Spleen (tissue), 11 donors: ENCODE measurements at regions not wholly inside any gene's neighbourhood (a gene's known extent, or its start where the extent isn't known, plus 50 kb on each side); places are given as distances from the start of the nearest gene placed in this dataset.
A peak's percentile ranks its signal among the peaks of the same experiment; 100 is the strongest.

Experiments
- DNase-seq: peaks from one replicate; pipeline ENCODE4 v3.0.0-alpha.2; 2020
- H3K27ac ChIP-seq, 8 donors: fragments of 200-600 bp; sonication (generic) in 7 of 8; 1 replicate in 4 of 8; 2 replicates in 4 of 8; pipeline versions ENCODE4 v1.5.0 to v1.8.0; 2016 to 2021; ENCODE audit warnings: inconsistent platforms in 4 of 8, mild to moderate bottlenecking in 4 of 8, moderate library complexity in 1 of 8
- H3K27me3 ChIP-seq, 7 donors: fragments of 200-600 bp; sonication (generic) in 6 of 7; replicated peaks in 1 of 7; 1 replicate in 4 of 7; 2 replicates in 3 of 7; pipeline versions ENCODE4 v1.5.0 to v1.8.0; 2016 to 2021; ENCODE audit warnings: inconsistent platforms in 3 of 7, mild to moderate bottlenecking in 1 of 7
- H3K36me3 ChIP-seq, 6 donors: fragments of 200-600 bp; sonication (generic) in 5 of 6; 1 replicate in 4 of 6; 2 replicates in 2 of 6; pipeline versions ENCODE4 v1.5.0 to v1.8.0; 2016 to 2021; ENCODE audit warnings: inconsistent platforms in 2 of 6
- H3K4me1 ChIP-seq, 6 donors: fragments of 200-600 bp; sonication (generic) in 5 of 6; 1 replicate in 3 of 6; 2 replicates in 3 of 6; pipeline versions ENCODE4 v1.5.0 to v1.8.0; 2016 to 2021; ENCODE audit warnings: inconsistent platforms in 3 of 6
- H3K4me3 ChIP-seq, 8 donors: fragments of 200-600 bp; sonication (generic) in 7 of 8; 1 replicate in 4 of 8; 2 replicates in 4 of 8; pipeline versions ENCODE4 v1.5.0 to v1.8.0; 2016 to 2021; ENCODE audit warnings: inconsistent platforms in 4 of 8, mild to moderate bottlenecking in 4 of 8, moderate library complexity in 2 of 8
- H3K9me3 ChIP-seq, 8 donors: fragments of 200-600 bp; sonication (generic) in 7 of 8; 1 replicate in 4 of 8; 2 replicates in 4 of 8; pipeline versions ENCODE4 v1.5.0 to v1.8.0; 2016 to 2021; ENCODE audit warnings: inconsistent platforms in 4 of 8
- CTCF ChIP-seq, 11 experiments: fragments of 200-600 bp in 7 of 11; fragments of 450-650 bp in 4 of 11; sonication (generic) in 4 of 11; IDR thresholded peaks in 8 of 11; conservative IDR thresholded peaks in 3 of 11; 1 replicate in 7 of 11; 2 replicates in 4 of 11; pipeline versions ENCODE4 v1.4.0 to v1.8.0; 2016 to 2021; ENCODE audit warnings: antibody characterized with exemption in 11 of 11, inconsistent platforms in 4 of 11, mild to moderate bottlenecking in 1 of 11
- POLR2A ChIP-seq, 3 donors: fragments of 450-650 bp; IDR thresholded peaks; one replicate each; pipeline ENCODE4 v1.5.1; 2017; ENCODE audit warnings: antibody characterized with exemption in 3 of 3, mild to moderate bottlenecking in 1 of 3
- POLR2AphosphoS5 ChIP-seq, 3 donors: sonication (generic); formaldehyde crosslinking; IDR thresholded peaks; one replicate each; pipeline ENCODE4 v1.5.1; 2017; ENCODE audit warnings: antibody characterized with exemption in 3 of 3
- WGBS, 5 donors: extraction: QIAGEN DNeasy Blood & Tissue Kit in 3 of 5; methylation state at CpG; one replicate each; pipeline versions ENCODE4 v1.1.5 to v1.1.7; 2013 to 2018; 5-methylcytosine and 5-hydroxymethylcytosine counted together
- intact Hi-C: fragments of 100-400 bp; cut with DNase I; formaldehyde crosslinking; loops from one replicate; pipeline ENCODE4 v1.15.0; 2023; ENCODE audit warnings: low total_unique reads
- donor health status: healthy with polysubstance abuse.
- donor health status: DM: no; HTN: no; CAD: no; lungs with moderate emphysema.
- donor health status: DM: no; HTN: no; CAD: no.
- donor health status: Bipolar disorder and iron deficiency.
- donor health status: healthy.
- donor health status: DM: no; HTN: no; CAD: no.
- donor health status: DM: yes; HTN: yes; CAD: no.

- Histone ChIP-seq H3K27ac (no peak overlapping the region), H3K36me3 (no peaks in the 10 kb centered on the region), H3K4me1 (peaks cover 6 to 12% (median 9%) of the 10 kb centered on the region in 6 donors), H3K9me3 (no peaks in the 10 kb centered on the region), H3K27me3 (no peaks in the 10 kb centered on the region), H3K4me3 (no peak overlapping the region)
- 81 to 95% (median 90%) methylated on average over 2 of the region's 2 CpGs for WGBS, 5 donors
- no peak for DNase-seq
- intact Hi-C loops = no loop called here
- TF ChIP-seq POLR2AphosphoS5 (IDR thresholded peaks at IDR 0.05) = no peak
Observed at GRCh38 chr9:107744873-107745272, 255.3 kb upstream of the KLF4 start.

DNA sequence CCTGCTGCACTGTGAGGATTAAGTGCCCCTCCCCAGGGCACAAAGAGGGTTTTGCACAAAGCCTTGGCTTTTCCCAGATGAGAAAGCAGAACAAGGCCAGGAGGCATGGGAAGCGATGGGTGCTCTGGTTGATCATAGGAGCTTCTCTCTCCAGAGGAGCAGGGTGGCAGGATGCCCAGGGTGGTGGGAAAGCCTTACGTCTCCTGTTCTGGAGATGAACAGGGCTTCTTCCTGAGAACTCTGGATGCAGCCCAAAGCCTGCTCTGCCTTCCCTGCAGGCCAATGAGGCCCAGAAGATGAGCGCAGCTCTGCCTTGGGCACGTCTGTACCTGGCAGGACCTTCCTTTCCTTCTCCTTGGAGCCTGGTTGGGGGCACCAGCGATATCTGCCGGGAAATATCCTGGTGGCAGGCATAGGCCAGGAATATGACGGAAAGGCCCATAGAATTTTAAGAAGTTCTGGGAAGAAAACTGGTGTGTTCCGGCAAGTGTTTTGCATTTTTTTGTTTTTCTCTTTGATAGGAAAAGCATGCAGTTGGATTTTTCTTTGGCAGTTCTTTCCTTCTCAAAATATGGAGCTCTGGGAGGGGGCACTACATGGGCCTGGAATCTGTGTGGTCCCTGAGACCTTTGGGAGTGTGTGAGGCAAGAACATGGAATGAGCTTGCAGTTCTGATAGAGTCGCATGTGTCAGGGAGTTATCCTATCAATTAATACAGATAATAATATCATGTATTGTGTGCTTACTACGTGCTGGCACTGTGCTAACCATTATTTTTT is 253.2 kb upstream of the KLF4 start:
- Histone ChIP-seq H3K4me1 (peaks cover 0 to 11% (median 4%) of the 10 kb centered on the region in 6 donors), H3K27ac (no peak overlapping the region), H3K36me3 (no peaks in the 10 kb centered on the region), H3K9me3 (no peaks in the 10 kb centered on the region), H3K4me3 (no peak overlapping the region), H3K27me3 (no peaks in the 10 kb centered on the region)
- no peak for DNase-seq
- intact Hi-C loops = no loop called here
- 81 to 92% (median 86%) methylated on average over 10 of the region's 10 CpGs for WGBS, 5 donors
- TF ChIP-seq POLR2A (IDR thresholded peaks at IDR 0.05) = no peak
- no peak for TF ChIP-seq POLR2AphosphoS5 (IDR thresholded peaks at IDR 0.05)
- no peak for TF ChIP-seq CTCF (IDR thresholded peaks at IDR 0.05 in 8 of 11, conservative IDR thresholded peaks at IDR 0.05 in 3 of 11)

DNA sequence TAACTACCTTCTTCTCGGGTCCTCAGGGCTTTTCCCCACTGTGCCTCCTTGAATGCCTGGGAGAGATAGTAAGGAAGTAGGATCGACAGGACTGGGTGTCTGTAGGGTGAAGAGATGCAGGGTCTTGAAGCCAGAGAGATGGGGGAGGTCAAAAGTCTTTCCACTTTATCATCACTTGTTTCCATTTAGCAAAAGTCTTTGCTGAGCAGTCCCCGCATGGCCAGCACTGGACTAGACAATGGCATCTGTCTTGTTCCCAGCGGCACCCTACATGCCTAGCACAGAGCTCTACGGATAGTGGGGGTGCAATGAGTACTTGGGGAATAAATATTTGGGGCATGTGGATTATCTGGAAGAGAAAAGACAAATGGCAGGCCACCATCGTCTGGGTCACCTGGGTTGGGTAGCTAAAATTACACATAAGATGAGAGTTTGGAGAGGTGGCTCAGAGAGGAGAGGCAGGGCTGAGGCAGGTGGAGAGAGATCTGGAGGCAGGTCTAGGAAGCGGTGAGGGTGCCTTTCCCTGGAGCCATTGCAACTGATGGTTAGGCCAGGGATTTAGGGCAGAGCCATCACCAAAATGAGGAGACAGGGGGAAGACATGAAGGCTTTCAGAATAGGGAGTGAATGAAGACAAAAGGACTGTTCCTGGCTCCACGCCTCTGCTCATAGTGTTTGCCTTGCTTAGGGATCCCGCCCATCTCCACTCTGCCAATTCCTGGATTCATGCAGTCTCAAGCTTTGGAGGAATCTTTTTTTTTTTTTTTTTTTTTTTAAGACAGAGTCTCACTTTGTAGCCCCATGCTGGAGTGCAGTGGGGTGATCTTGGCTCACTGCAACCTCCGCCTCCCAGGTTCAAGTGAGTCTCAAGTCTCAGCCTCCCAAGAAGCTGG is 250.8 kb upstream of the KLF4 start:
- Histone ChIP-seq H3K27ac (no peak overlapping the region), H3K4me1 (peaks cover 0 to 17% (median 5%) of the 10 kb centered on the region in 6 donors), H3K27me3 (no peaks in the 10 kb centered on the region), H3K36me3 (no peaks in the 10 kb centered on the region), H3K9me3 (no peaks in the 10 kb centered on the region), H3K4me3 (no peak overlapping the region)
- WGBS, 5 donors = 85 to 92% (median 86%) methylated on average over 10 of the region's 10 CpGs
- no peak for TF ChIP-seq CTCF (IDR thresholded peaks at IDR 0.05 in 8 of 11, conservative IDR thresholded peaks at IDR 0.05 in 3 of 11)
- no peak for TF ChIP-seq POLR2A (IDR thresholded peaks at IDR 0.05)
- no peak for TF ChIP-seq POLR2AphosphoS5 (IDR thresholded peaks at IDR 0.05)
- intact Hi-C loops = no loop called here
- no peak for DNase-seq

- WGBS, 5 donors = 63 to 91% (median 89%) methylated on average over 10 to 12 of the region's 12 CpGs
- intact Hi-C loops = no loop called here
- Histone ChIP-seq H3K4me1 (peaks cover 0 to 21% (median 5%) of the 10 kb centered on the region in 6 donors), H3K27ac (peak overlapping the region in 2 of 8 donors; percentile 3 to 63), H3K4me3 (no peak overlapping the region), H3K36me3 (no peaks in the 10 kb centered on the region), H3K27me3 (no peaks in the 10 kb centered on the region), H3K9me3 (no peaks in the 10 kb centered on the region)
- TF ChIP-seq POLR2AphosphoS5 (IDR thresholded peaks at IDR 0.05) (no peak), CTCF (IDR thresholded peaks at IDR 0.05 in 8 of 11, conservative IDR thresholded peaks at IDR 0.05 in 3 of 11) (no peak), POLR2A (IDR thresholded peaks at IDR 0.05) (no peak)
- no peak for DNase-seq
Observed at GRCh38 chr9:107739601-107740082, 250.1 kb upstream of the KLF4 start.
